ENCODE measurements at regions not wholly inside any gene's neighbourhood (a gene's known extent, or its start where the extent isn't known, plus 50 kb on each side); places are given as distances from the start of the nearest gene placed in this dataset.

DNA sequence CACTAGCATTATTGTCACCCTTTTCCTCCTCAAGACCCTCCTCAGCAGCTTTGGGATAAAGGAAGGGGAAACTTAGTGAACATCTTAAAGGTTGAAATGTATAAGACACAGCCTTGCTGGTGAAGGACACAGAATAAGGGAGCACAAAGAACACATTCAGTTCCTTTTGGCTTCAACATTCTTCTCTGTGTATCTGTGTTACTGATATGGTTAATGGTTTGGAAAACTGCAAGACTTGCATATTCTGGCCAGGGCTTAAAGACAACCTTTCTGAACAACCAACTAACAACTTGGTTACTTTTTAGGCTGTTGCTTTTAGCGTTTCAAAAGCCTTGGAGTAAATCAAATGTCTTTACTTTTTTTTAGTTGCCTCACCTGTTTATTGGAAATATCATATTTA lies 680.5 kb downstream of the MECOM start:
- TF ChIP-seq, protein P1, sequence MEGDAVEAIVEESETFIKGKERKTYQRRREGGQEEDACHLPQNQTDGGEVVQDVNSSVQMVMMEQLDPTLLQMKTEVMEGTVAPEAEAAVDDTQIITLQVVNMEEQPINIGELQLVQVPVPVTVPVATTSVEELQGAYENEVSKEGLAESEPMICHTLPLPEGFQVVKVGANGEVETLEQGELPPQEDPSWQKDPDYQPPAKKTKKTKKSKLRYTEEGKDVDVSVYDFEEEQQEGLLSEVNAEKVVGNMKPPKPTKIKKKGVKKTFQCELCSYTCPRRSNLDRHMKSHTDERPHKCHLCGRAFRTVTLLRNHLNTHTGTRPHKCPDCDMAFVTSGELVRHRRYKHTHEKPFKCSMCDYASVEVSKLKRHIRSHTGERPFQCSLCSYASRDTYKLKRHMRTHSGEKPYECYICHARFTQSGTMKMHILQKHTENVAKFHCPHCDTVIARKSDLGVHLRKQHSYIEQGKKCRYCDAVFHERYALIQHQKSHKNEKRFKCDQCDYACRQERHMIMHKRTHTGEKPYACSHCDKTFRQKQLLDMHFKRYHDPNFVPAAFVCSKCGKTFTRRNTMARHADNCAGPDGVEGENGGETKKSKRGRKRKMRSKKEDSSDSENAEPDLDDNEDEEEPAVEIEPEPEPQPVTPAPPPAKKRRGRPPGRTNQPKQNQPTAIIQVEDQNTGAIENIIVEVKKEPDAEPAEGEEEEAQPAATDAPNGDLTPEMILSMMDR (IDR thresholded peaks at IDR 0.05; ENCODE audit: poor library complexity, severe bottlenecking), result no peak
- TF ChIP-seq, protein P2, sequence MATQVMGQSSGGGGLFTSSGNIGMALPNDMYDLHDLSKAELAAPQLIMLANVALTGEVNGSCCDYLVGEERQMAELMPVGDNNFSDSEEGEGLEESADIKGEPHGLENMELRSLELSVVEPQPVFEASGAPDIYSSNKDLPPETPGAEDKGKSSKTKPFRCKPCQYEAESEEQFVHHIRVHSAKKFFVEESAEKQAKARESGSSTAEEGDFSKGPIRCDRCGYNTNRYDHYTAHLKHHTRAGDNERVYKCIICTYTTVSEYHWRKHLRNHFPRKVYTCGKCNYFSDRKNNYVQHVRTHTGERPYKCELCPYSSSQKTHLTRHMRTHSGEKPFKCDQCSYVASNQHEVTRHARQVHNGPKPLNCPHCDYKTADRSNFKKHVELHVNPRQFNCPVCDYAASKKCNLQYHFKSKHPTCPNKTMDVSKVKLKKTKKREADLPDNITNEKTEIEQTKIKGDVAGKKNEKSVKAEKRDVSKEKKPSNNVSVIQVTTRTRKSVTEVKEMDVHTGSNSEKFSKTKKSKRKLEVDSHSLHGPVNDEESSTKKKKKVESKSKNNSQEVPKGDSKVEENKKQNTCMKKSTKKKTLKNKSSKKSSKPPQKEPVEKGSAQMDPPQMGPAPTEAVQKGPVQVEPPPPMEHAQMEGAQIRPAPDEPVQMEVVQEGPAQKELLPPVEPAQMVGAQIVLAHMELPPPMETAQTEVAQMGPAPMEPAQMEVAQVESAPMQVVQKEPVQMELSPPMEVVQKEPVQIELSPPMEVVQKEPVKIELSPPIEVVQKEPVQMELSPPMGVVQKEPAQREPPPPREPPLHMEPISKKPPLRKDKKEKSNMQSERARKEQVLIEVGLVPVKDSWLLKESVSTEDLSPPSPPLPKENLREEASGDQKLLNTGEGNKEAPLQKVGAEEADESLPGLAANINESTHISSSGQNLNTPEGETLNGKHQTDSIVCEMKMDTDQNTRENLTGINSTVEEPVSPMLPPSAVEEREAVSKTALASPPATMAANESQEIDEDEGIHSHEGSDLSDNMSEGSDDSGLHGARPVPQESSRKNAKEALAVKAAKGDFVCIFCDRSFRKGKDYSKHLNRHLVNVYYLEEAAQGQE (IDR thresholded peaks at IDR 0.05; ENCODE audit: borderline replicate concordance), result no peak
- TF ChIP-seq EZH2 (IDR thresholded peaks at IDR 0.05; ENCODE audit: borderline replicate concordance, insufficient read depth, low read length, poor library complexity, severe bottlenecking), result no peak
